ENCODE measurements at regions not wholly inside any gene's neighbourhood (a gene's known extent, or its start where the extent isn't known, plus 50 kb on each side); places are given as distances from the start of the nearest gene placed in this dataset.

DNA sequence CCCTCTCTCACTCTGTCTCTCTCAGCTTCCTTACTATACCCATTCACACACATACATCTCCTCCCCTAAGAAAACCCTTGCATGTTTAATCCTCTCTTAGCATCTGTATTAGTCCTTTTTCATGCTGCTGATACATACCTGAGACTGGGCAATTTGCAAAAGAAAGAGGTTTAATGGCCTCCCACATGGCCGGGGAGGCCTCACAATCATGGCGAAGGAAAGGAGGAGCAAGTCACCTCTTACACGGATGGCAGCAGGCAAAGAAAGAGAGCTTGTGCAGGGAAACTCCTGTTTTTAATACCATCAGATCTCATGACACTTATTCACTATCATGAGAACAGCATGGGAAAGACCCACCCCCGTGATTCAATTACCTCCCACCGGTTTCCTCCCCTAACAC lies 398.5 kb upstream of the SASH1 start:
- H3K4me3 Mint-ChIP-seq = no peak overlapping the region
- no peak overlapping the region for H3K9ac ChIP-seq (ENCODE audit: insufficient read depth, low read length, poor library complexity, severe bottlenecking)
- H3K36me3 Mint-ChIP-seq = no peaks in the 10 kb centered on the region
- H3K27me3 Mint-ChIP-seq (ENCODE audit: low read depth in 3 of 3) = peaks cover 0 to 2% (median 1%) of the 10 kb centered on the region in 3 donors
- no peak overlapping the region for H3K4me2 ChIP-seq (replicated peaks; ENCODE audit: extremely low read depth, low read length, poor library complexity, severe bottlenecking)
- no peaks in the 10 kb centered on the region for H3K36me3 ChIP-seq (replicated peaks in 1 of 2; ENCODE audit: control insufficient read depth in 1 of 2, insufficient read depth in 2 of 2, low read length in 2 of 2)
- H3K9me3 Mint-ChIP-seq = peaks cover 1 to 13% (median 7%) of the 10 kb centered on the region in 7 donors
- TF ChIP-seq, protein P1, sequence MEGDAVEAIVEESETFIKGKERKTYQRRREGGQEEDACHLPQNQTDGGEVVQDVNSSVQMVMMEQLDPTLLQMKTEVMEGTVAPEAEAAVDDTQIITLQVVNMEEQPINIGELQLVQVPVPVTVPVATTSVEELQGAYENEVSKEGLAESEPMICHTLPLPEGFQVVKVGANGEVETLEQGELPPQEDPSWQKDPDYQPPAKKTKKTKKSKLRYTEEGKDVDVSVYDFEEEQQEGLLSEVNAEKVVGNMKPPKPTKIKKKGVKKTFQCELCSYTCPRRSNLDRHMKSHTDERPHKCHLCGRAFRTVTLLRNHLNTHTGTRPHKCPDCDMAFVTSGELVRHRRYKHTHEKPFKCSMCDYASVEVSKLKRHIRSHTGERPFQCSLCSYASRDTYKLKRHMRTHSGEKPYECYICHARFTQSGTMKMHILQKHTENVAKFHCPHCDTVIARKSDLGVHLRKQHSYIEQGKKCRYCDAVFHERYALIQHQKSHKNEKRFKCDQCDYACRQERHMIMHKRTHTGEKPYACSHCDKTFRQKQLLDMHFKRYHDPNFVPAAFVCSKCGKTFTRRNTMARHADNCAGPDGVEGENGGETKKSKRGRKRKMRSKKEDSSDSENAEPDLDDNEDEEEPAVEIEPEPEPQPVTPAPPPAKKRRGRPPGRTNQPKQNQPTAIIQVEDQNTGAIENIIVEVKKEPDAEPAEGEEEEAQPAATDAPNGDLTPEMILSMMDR (IDR thresholded peaks at IDR 0.05) = no peak
- no peaks in the 10 kb centered on the region for H3K27me3 ChIP-seq (ENCODE audit: control insufficient read depth in 2 of 2, insufficient read depth in 2 of 2, low read length in 2 of 2)
- H3K4me1 ChIP-seq (ENCODE audit: control insufficient read depth in 1 of 2, insufficient read depth in 2 of 2, low read length in 2 of 2) = no peaks in the 10 kb centered on the region
- no peak overlapping the region for H3K27ac ChIP-seq (ENCODE audit: low read depth in 1 of 2, low read length in 2 of 2)
- no peaks in the 10 kb centered on the region for H3K9me3 ChIP-seq (replicated peaks in 1 of 2; ENCODE audit: control insufficient read depth in 1 of 2, insufficient read depth in 1 of 2, low read length in 2 of 2)
- H4K20me1 ChIP-seq (ENCODE audit: insufficient read depth, low read length) = no peaks in the 10 kb centered on the region
- H3K79me2 ChIP-seq (ENCODE audit: insufficient read depth, low read length) = no peaks in the 10 kb centered on the region
- WGBS (ENCODE audit: insufficient coverage) = 73% methylated on average over 2 of the region's 5 CpGs
- no peaks in the 10 kb centered on the region for H3K4me1 Mint-ChIP-seq
- H2AFZ ChIP-seq (ENCODE audit: insufficient read depth, low read depth, low read length, poor library complexity, severe bottlenecking) = no peak overlapping the region
- intact Hi-C loops (cut with micrococcal nuclease) = no loop called here
- no peak overlapping the region for H3K4me3 ChIP-seq (replicated peaks in 1 of 3; ENCODE audit: low read depth in 2 of 3, low read length in 3 of 3)
- H3K27ac Mint-ChIP-seq = no peak overlapping the region
- DNase-seq = no peak

DNA sequence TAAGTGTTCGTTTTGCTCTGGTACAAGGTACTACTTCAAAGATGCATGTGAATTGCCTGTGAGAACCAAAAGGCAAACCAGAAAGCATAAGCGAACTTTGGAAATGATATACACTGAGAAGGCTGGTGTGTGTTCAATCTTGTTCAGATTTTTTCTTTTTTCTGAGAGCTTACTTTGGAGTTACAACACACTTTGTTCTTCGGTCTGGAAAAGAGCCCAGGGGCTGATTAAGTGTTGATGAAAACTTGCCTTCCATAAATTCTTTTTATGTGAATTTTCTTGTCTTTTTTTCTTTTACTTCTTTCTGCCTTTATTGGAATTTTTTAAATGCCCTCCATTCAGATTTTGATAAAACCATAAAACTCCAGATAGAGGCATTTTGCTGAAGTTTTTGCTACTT lies 395.1 kb upstream of the SASH1 start:
- Mint-ChIP-seq H3K27me3 (ENCODE audit: low read depth in 3 of 3) (peaks cover 0 to 2% (median 1%) of the 10 kb centered on the region in 3 donors), H3K9me3 (peaks cover 2 to 12% (median 7%) of the 10 kb centered on the region in 7 donors), H3K36me3 (no peaks in the 10 kb centered on the region), H3K4me1 (no peaks in the 10 kb centered on the region), H3K27ac (no peak overlapping the region), H3K4me3 (no peak overlapping the region)
- intact Hi-C loops (cut with micrococcal nuclease) = no loop called here
- Histone ChIP-seq H3K27ac (ENCODE audit: low read depth in 1 of 2, low read length in 2 of 2) (no peak overlapping the region), H3K9ac (ENCODE audit: insufficient read depth, low read length, poor library complexity, severe bottlenecking) (no peak overlapping the region), H3K4me3 (replicated peaks in 1 of 3; ENCODE audit: low read depth in 2 of 3, low read length in 3 of 3) (no peak overlapping the region), H3K79me2 (ENCODE audit: insufficient read depth, low read length) (no peaks in the 10 kb centered on the region), H4K20me1 (ENCODE audit: insufficient read depth, low read length) (no peaks in the 10 kb centered on the region), H3K27me3 (ENCODE audit: control insufficient read depth in 2 of 2, insufficient read depth in 2 of 2, low read length in 2 of 2) (no peaks in the 10 kb centered on the region), H3K9me3 (replicated peaks in 1 of 2; ENCODE audit: control insufficient read depth in 1 of 2, insufficient read depth in 1 of 2, low read length in 2 of 2) (no peaks in the 10 kb centered on the region), H3K36me3 (replicated peaks in 1 of 2; ENCODE audit: control insufficient read depth in 1 of 2, insufficient read depth in 2 of 2, low read length in 2 of 2) (no peaks in the 10 kb centered on the region), H3K4me2 (replicated peaks; ENCODE audit: extremely low read depth, low read length, poor library complexity, severe bottlenecking) (no peak overlapping the region), H2AFZ (ENCODE audit: insufficient read depth, low read depth, low read length, poor library complexity, severe bottlenecking) (no peak overlapping the region), H3K4me1 (ENCODE audit: control insufficient read depth in 1 of 2, insufficient read depth in 2 of 2, low read length in 2 of 2) (no peaks in the 10 kb centered on the region)
- 100% methylated on average over 2 of the region's 3 CpGs for WGBS (ENCODE audit: insufficient coverage)
- no peak for DNase-seq
- TF ChIP-seq, protein P1 (IDR thresholded peaks at IDR 0.05) = no peak
